ENCODE measurements at regions not wholly inside any gene's neighbourhood (a gene's known extent, or its start where the extent isn't known, plus 50 kb on each side); places are given as distances from the start of the nearest gene placed in this dataset.

DNA sequence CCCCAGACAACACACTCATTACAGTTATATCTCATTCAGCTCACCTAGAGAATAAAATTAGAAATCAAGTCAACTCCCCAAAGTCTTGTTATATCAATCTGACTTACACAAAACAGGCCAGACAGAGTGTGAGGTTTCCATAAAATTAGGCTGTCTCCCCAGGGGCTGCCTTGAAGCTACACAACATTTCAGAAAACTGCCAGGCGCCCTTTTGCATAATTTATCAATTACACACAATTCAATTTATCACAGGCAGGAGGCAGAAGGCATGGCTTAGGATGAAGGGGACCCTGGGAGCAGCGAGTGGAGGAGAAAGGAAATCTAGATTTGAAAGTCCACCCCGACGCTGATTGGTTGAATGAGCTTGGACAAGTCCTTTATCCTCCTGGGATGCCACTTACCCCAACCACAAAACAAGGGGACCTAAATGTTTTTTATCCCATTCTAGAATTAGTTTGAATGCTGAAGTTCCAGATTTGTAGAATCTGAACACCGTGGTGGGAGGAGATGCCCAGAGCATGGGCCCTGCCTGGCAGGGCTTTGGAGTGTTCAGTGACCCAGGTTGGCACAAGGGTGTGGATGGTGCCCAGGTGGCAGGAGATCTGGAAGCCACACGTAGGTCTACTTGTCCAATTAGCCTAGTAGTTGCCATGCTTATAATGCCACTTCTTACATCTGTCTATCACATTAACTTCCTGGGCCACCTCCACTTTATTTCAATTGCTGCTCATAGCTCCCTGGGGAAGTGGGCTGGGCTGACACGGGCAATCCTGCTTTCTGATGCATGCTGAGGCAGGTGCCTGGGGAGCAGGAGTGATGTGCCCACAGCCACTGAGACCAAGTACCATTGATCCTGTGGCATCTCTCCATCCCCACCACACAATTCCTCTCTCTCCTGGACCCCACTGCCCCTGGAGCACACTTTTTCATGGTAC, 119.8 kb upstream of the TLE3 start:
- H3K27ac ChIP-seq = no peak overlapping the region
- no peaks in the 10 kb centered on the region for H3K9me3 ChIP-seq (ENCODE audit: control insufficient read depth, low read length)
- H2AFZ ChIP-seq = no peak overlapping the region
- no peak overlapping the region for H3K9ac ChIP-seq
- H3K4me2 ChIP-seq (ENCODE audit: low read length) = no peak overlapping the region
- no peaks in the 10 kb centered on the region for H3K79me2 ChIP-seq
- no peak overlapping the region for H3K4me3 ChIP-seq (ENCODE audit: low read depth, low read length)
- H3K4me1 ChIP-seq = no peaks in the 10 kb centered on the region
- H3K36me3 ChIP-seq (ENCODE audit: control insufficient read depth, insufficient read depth, low read length) = no peaks in the 10 kb centered on the region
- TF ChIP-seq, protein P1, sequence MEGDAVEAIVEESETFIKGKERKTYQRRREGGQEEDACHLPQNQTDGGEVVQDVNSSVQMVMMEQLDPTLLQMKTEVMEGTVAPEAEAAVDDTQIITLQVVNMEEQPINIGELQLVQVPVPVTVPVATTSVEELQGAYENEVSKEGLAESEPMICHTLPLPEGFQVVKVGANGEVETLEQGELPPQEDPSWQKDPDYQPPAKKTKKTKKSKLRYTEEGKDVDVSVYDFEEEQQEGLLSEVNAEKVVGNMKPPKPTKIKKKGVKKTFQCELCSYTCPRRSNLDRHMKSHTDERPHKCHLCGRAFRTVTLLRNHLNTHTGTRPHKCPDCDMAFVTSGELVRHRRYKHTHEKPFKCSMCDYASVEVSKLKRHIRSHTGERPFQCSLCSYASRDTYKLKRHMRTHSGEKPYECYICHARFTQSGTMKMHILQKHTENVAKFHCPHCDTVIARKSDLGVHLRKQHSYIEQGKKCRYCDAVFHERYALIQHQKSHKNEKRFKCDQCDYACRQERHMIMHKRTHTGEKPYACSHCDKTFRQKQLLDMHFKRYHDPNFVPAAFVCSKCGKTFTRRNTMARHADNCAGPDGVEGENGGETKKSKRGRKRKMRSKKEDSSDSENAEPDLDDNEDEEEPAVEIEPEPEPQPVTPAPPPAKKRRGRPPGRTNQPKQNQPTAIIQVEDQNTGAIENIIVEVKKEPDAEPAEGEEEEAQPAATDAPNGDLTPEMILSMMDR (IDR thresholded peaks at IDR 0.05) = no peak
- no peaks in the 10 kb centered on the region for H3K27me3 ChIP-seq (ENCODE audit: control insufficient read depth, insufficient read depth, low read length)

DNA sequence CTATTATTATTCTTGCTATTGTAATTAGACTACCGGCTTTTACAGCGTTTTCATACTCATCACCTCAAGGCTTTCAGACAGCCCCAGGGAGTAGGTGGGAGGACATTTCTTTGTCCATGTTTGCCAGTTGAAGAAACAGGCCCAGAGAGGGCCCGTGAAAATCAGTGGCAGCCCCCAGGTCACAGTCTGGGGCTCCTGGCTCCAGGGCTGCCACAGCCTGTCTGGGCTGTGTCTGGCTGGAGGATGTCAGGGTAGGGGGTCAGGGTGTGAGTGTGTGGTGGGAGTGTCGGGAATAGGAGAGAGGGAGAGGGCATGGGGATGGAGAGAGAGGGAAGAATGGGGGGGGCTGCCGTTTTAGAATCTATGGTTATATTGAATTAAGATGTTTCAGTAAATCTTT, 118.2 kb upstream of the TLE3 start:
- no peaks in the 10 kb centered on the region for H3K4me1 ChIP-seq
- no peak overlapping the region for H3K27ac ChIP-seq
- no peaks in the 10 kb centered on the region for H3K27me3 ChIP-seq (ENCODE audit: control insufficient read depth, insufficient read depth, low read length)
- H2AFZ ChIP-seq = no peak overlapping the region
- H3K9me3 ChIP-seq (ENCODE audit: control insufficient read depth, low read length) = no peaks in the 10 kb centered on the region
- H3K4me2 ChIP-seq (ENCODE audit: low read length) = no peak overlapping the region
- H3K79me2 ChIP-seq = no peaks in the 10 kb centered on the region
- H3K4me3 ChIP-seq (ENCODE audit: low read depth, low read length) = no peak overlapping the region
- TF ChIP-seq, protein P1 (IDR thresholded peaks at IDR 0.05) = no peak
- H3K36me3 ChIP-seq (ENCODE audit: control insufficient read depth, insufficient read depth, low read length) = no peaks in the 10 kb centered on the region
- no peak overlapping the region for H3K9ac ChIP-seq

DNA sequence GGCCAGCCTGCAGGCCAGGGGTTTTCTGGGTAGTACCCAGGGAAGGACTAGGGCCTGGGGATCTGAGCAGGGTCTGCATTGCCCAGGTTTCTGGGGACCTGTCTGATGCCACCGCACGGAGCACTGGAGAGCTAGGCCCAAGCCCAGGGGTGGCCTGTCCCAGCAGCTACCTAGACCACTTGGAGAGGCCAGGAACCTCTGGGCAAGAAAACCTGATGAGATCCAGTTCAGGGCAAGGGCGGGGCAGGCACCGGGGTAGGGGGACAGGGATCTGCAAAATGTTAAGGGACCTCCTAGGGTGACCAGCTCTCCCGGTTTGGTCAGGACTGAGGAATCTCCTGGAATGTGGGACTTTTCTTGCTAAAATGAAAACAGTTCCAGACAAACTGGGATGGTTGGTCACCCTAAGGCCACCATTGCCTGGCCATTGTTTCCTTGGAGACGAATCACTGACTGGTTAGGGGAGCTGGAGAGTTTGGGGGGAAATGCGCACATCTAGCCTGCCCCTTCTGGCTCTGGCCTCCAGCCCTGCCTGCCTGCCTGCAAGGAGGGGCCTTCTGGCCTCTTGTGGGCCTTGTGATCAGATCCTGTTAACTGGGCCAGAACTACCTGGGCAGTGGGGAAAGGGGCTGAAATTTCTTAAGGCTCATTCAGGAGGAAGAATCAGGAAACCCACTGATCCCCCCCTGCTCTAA, 117.4 kb upstream of the TLE3 start:
- no peaks in the 10 kb centered on the region for H3K9me3 ChIP-seq (ENCODE audit: control insufficient read depth, low read length)
- no peaks in the 10 kb centered on the region for H3K36me3 ChIP-seq (ENCODE audit: control insufficient read depth, insufficient read depth, low read length)
- no peak overlapping the region for H3K27ac ChIP-seq
- H3K79me2 ChIP-seq = no peaks in the 10 kb centered on the region
- no peak overlapping the region for H3K4me2 ChIP-seq (ENCODE audit: low read length)
- no peaks in the 10 kb centered on the region for H3K27me3 ChIP-seq (ENCODE audit: control insufficient read depth, insufficient read depth, low read length)
- no peak overlapping the region for H3K4me3 ChIP-seq (ENCODE audit: low read depth, low read length)
- H3K4me1 ChIP-seq = no peaks in the 10 kb centered on the region
- TF ChIP-seq, protein P1 (IDR thresholded peaks at IDR 0.05) = no peak
- H2AFZ ChIP-seq = no peak overlapping the region
- H3K9ac ChIP-seq = no peak overlapping the region

DNA sequence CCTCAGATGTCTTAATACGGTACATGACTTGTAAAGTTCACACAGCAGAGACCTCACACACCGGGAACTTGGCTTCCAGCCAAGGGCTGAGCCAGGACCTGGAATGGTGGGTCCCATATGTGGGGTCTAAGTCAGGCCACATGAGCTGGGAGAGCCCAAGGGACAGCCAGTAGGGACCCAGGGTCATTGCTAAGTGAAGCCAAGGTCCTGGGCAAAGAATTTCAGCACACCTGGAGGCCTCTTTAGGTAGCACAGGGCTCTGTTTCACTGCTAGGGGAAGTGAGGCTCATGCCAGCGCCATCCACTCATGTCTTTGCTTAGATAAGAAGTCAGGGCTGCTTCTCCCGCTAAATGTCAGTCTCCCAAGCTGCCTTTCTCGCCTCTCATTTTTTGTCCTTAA, 116.6 kb upstream of the TLE3 start:
- Histone ChIP-seq H3K4me2 (ENCODE audit: low read length) (no peak overlapping the region), H3K9me3 (ENCODE audit: control insufficient read depth, low read length) (no peaks in the 10 kb centered on the region), H2AFZ (no peak overlapping the region), H3K27ac (no peak overlapping the region), H3K4me1 (no peaks in the 10 kb centered on the region), H3K4me3 (ENCODE audit: low read depth, low read length) (no peak overlapping the region), H3K9ac (no peak overlapping the region), H3K27me3 (ENCODE audit: control insufficient read depth, insufficient read depth, low read length) (no peaks in the 10 kb centered on the region), H3K36me3 (ENCODE audit: control insufficient read depth, insufficient read depth, low read length) (no peaks in the 10 kb centered on the region), H3K79me2 (no peaks in the 10 kb centered on the region)
- TF ChIP-seq, protein P1 (IDR thresholded peaks at IDR 0.05) = no peak

Data from parathyroid adenoma (tissue), 2 donors.